ENCODE measurements at regions not wholly inside any gene's neighbourhood (a gene's known extent, or its start where the extent isn't known, plus 50 kb on each side); places are given as distances from the start of the nearest gene placed in this dataset.

DNA sequence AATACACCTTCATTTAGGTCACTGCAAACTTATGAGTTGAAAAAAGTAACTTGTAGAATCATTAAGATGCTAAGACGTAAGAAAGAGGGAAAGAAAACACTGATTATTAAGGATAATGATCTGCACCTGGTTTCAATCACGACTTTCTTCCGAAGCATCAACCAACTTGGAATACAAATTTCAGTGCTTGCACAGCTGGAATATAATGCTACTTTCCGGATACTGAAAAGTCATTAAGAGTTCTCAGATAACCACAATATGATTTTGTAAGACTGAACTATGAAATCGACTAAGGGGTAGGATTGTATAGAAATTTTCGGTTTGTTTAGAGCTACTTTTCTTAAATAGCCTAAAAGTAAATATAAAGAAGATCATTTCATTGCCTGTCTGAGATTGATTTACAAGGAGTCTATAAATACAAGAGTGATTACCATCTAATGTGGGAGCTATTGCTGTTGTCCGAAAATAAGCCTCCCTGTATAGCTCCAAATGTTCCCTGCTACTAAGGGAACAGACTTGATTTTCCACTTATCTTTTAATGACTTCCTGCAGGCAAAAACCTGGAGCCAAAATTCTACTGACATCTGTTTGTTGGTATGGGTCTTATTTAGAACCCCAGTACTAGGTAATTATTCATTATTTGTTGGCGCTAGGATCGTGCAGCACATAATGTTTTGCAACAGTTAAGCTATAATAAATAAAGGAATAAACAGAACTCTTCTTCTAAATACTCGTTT is 673.3 kb downstream of the KCNT2 start:
- DNase-seq (ENCODE audit: low read depth in 2 of 2) = no peak

DNA sequence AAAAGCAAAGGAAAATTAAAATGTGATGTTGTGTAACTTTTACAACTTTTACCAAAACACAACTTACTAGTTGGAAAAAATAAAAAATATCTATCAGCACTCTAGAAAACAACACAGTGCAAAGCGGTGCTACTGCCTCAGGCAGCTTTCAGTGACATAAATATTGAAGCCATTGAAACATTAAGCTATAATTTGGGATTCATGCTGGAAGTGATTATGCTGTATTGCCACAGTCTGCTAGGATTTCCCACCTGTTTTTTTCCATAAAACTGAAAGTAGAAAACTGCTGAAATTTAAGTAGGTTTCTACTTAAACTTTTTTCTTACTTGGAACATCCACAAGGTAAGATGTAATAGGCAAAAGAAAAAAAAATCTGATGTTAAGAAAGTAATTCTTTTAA is 674.4 kb downstream of the KCNT2 start:
- DNase-seq (ENCODE audit: low read depth in 2 of 2) = no peak

DNA sequence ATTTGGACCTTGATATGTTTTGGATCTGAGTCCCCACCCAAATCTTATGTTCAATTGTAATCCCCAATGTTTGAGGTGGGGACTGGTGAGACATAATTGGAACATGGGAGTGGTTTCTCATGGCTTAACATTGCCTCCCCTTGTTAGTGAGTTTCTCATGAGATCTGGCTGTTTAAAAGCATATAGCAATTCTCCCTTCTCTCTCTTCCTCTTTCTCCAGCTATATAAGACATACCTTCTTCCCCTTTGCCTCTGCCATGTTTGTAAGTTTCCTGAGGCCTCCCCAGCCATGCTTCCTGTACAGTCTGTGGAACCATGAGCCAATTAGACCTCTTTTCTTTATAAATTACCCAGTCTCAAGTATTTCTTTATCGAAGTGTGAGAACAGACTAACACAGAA is 692.4 kb downstream of the KCNT2 start:
- no peak for DNase-seq (ENCODE audit: low read depth in 2 of 2)

DNA sequence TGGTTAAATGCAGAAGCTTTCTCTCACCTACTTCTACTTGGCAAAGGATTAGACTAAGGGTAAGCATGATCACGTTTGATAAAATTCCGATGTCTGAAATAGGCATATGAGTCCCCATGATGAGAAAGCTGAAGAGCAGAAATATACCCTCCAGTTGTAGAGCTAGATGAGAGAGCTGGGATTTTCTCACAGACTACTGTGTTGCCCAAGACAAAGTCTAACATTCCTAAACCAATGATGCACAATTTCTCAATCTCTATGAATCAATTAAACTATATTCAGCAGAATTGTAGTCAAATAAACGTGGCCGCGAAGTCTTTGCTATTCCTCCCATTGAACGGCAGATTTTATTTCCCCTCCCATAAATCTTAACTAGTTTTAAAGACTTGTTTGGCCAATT is 699.2 kb downstream of the KCNT2 start:
- DNase-seq (ENCODE audit: low read depth in 2 of 2) = no peak

DNA sequence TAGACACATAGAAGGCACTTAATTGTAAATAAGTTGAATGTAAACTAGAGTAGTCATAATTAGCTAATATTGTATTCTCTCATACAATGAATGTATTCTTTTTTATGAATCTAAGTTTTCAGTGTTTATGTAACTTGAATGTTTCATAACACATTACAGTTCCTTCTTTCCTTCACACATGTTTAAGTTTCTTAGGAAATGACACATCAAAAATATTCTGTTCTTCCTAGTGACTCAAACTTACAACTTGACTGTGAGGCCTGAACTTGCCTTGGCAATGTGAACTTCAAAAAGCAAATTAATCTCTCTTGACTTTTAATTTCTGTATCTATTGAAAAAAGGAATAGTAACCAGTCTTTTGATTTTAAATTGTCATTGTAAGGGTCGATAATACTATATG is 700.1 kb downstream of the KCNT2 start:
- no peak for DNase-seq (ENCODE audit: low read depth in 2 of 2)

DNA sequence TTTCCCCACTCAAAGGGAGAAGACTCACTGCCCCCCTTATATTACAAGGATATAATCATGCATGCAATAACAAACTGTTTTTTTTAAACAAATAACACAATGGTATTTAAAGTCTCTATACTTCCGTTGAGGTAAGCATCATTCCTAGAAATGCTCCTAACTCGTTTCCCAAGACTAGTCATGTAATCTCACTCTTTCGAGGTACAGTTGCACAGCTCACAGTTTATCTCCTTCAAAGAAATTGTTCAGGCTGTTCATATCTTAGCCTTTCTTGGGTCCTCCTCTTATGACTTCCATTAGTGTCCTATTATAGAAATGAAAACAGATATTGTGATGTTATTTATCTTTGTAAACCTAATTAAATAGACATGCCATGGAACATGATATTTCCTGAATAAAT is 705.0 kb downstream of the KCNT2 start:
- no peak for DNase-seq (ENCODE audit: low read depth in 2 of 2)

DNA sequence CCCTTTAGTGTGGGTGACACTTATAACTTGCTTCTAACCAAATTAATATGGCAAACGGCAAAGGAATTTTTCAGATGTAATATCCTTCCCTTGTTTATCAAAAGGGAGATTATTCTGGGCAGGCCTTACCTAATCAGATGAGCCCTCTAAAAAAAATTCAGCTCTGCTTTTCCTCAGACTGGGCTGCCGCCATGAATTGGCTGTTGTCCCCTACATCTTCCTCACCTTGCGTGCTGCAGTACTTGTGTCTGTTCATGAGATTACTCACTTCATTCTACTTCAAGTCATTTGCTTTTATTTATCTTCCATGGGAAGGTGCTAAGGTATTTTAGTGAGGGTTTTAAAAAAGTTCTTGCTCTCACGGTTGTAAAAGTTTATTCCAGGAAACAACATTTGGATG is 705.5 kb downstream of the KCNT2 start:
- DNase-seq (ENCODE audit: low read depth in 2 of 2) = no peak

DNA sequence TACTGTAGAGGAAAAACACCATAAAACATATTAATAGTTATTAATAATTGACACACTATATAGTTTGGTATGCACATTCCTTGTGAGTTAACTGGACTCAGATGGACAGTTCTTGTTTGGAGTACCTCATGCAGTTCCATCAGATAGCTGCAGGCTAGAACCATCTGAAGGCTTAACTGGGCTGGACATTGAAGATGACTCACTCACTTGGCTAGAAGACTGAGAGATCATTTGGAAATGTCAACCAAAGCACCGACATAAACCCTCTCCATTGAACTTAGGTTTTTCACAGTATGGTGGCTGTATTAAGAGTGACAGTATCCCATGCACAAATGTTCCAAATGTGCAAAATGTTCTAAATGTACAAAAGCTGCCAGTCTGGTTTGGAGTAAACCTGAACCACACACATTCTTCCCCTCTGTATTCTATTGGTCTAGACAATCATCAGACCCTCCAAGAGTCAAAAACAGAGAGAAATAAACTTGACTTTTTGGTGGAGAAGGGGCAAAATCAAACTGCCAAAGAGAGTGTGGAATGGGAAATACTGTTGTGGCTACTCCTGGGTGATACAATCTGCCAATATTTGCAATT is 708.4 kb downstream of the KCNT2 start:
- no peak for DNase-seq (ENCODE audit: low read depth in 2 of 2)

DNA sequence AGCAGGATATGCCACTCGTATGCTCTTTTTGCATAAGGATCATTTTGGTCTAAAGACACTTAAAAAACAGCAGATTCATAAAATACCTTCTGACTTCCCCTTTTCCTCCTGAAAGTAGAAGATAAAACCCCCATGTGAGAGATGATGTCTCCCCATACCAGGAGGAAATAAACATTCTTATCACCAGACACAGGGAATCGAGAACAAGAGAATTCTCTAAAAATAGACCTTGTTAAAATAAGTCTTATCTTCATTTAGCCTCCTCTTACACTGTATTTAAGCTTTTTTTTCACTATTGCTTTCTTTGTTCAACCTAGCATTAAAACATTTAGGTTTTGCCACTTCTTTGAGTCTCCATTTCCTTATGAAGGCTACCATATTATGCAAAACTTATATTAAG is 709.3 kb downstream of the KCNT2 start:
- no peak for DNase-seq (ENCODE audit: low read depth in 2 of 2)

DNA sequence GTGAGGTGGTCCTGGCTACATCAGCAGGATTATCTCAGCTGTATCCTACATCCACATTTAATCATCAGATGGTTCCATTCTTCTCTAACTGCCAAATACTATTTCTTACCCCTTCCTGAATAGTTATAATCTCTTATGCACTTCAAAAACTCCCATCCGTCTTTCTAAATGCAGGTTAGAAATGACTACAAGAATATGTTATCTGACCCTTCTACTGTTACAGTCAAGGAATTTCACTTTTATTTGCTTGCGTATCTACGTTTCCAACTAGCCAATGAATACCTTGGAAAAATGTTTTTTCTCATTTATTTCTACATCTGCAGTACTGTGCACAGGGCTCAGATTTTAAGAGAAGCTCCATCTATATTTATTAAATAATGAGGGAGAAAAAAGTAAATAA is 709.9 kb downstream of the KCNT2 start:
- DNase-seq (ENCODE audit: low read depth in 2 of 2) = no peak

DNA sequence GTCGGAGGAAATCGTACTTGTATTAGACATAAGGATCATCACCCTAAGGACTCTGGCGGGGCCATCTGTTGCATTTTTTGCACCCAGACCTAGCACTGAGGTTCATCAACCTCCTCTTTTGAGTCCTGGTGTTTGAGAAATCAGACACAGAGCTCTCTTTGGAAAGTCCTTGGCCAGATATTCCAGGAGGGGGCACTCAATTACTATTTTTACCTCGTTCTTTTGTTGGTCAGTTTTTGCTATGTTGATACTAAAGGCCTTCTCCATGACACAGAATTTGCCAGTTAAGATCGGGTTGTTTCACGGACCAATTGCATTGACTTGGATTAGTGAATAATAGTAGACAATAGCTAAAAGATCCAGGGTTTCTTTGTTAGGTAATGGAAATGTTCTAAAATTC is 711.2 kb downstream of the KCNT2 start:
- no peak for DNase-seq (ENCODE audit: low read depth in 2 of 2)

DNA sequence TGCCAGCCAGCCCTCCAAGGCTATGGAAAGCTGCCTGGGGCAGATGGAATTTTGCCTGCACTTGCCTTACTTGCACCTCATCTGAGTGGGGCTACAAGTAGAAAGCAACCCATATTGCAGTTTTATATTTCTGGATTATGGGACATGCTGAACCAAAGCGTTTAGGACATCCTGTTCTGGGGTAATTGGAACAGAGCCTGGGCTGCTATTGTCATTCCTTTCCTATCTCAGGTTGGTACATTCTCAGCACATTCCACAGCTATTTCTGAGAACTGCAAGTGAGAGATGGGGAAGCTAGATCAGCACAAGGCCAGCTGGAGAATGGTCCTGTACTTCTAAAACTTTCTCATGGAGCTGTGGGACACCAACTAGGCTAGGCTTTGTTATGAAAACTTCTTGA is 713.8 kb downstream of the KCNT2 start:
- no peak for DNase-seq (ENCODE audit: low read depth in 2 of 2)

DNA sequence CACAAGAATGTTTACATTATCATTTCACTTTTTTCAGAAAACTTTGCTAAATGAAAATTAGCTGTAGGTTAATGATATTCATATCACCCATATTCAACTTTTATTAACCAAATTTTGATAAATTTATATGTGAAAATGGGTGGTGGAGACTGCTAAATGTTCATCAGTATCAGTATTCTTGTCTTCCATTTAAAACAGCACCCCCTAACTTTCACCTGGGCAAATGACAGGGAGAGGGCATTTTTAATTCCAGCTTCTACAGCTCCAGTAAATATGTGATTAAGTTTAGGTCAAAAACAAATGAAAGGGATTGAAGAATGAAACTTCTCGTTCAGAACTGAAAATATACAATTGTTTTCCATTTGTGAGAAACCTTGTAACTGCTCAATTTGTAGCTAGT is 722.2 kb downstream of the KCNT2 start:
- no peak for DNase-seq (ENCODE audit: low read depth in 2 of 2)

DNA sequence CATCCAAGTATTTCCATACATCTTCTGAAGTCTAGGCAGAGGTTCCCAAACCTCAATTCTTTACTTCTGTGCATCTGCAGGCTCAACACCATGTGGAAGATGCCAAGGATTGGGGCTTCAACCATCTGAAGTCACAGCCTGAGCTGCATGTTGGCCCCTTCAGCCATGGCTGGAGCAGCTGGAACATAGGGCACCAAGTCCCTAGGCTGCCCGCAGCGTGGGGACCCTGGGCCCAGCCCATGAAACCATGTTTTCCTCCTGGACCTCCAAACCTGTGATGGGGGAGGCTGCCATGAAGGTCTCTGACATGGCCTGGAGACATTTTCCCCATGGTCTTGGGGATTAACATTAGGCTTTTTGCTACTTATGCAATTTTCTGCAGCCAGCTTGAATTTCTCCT is 729.8 kb downstream of the KCNT2 start:
- DNase-seq (ENCODE audit: low read depth in 2 of 2) = no peak

DNA sequence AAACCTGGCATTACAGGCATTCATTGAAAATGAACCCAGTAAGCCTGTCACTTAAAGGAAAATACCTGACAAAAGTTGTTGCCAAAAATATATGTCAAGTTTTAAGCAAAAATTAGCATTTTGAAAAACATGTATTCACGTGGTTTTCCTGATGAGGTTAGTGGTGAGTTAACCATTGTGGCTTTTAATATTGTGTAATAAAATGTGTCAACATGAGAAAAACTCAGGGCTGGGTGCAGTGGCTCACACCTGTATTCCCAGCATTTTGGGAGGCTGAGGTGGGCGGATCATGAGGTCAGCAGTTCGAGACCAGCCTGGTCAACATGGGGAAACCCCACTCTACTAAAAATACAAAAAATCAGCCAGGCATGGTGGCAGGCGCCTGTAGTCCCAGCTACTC is 731.4 kb downstream of the KCNT2 start:
- DNase-seq (ENCODE audit: low read depth in 2 of 2) = no peak

DNA sequence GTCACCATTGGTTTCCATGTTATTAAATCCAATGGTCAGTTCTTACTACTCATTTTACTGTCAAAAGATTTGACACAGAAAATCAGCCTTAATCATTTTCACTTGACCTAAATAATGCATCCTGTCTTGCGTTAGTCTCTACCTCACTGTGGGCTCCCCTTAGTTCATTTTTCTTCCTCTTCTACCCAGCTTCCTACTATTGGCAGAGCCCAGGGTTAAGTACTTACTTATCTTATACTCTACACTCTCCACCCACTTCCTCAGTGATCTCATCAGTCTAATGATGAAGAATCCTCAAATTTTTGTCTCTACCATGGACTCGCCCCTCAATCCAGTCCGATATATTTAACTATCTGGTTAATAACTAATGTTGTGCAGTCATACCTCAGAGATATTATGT is 735.9 kb downstream of the KCNT2 start:
- no peak for DNase-seq (ENCODE audit: low read depth in 2 of 2)

DNA sequence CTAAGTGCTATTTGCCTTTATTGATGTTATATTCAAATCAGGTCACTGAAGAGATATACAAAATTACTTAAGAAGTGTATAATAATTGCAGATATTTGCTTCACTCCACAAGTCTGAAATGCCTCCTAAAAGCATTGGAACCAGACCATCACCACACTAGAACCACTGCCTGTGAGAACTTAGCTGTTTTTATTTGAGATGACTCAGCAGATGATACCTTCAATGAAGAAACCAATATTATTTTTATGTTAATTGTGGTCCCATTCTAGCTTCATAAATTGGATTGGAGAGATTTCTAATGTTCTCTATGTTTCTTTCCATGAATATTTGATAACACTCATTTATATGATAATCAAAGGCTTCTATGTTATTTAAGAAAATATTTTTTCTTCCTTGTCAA is 740.6 kb downstream of the KCNT2 start:
- no peak for DNase-seq (ENCODE audit: low read depth in 2 of 2)

DNA sequence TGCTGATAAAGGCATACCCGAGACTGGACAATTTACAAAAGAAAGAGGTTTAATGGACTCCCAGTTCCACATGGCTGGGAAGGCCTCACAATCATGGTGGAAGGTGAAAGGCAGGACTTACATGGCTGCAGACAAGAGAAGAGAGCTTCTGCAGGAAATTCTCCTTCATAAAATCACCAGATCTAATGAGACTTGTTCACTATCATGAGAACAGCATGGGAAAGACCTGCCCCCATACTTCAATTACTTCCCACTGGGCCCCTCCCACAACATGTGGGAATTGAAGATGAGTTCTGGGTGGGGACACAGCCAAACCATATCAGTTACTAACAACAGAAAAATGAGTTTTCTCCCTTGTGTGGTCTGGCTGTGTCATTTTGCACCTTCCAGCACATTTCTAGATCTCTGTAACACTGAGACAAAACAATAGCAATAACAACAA is 741.4 kb downstream of the KCNT2 start:
- DNase-seq (ENCODE audit: low read depth in 2 of 2) = no peak

DNA sequence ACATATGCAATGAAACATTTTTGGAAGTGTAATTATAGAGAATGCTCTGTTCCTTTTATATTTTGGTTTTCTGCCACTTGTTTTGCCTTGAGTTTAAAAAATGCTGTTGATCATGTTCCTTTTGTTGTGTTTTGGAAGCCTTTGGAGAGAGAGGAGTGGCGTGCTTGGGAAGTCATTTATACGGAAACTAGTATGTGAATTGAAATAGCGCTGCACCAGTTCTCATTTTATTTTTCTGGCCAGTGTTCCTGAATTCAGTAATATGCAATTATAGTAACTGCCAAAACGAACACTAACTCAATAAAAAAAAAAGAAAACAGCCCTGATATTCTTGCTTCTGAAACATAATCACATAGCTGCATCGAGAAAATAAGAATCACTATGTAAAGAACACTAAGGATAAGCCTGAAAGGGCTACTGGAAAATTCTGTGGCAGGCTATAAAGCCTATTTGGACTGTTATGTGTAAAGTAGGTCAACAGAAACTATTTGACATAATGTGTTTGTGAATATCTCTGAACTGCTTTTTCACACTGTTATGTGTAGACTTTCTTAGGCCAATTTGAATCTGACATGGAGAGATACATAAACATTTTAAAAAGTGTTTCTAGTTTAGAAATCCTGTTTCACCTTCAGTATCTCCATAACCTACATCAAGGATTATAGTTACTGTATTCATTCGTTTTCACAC is 742.0 kb downstream of the KCNT2 start:
- DNase-seq (ENCODE audit: low read depth in 2 of 2) = no peak

DNA sequence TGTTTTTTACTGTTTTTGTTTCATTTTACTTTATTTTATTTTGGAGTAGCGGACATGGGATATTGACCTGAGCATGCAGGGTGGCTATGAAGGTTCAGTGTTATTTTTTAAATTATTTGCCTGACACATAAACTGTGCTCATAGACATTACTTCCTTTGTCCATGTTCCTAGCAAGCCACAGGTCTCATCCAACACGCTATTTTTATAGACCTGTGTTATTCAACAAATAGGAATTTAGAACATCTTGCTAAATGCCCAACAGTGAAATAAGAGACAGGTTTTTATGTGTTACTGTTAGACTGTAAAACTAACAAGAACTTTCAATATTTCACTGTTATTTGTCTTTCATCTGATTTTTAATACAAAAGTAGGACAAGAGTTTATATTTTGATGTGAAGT is 756.4 kb downstream of the KCNT2 start:
- DNase-seq (ENCODE audit: low read depth in 2 of 2) = no peak

DNA sequence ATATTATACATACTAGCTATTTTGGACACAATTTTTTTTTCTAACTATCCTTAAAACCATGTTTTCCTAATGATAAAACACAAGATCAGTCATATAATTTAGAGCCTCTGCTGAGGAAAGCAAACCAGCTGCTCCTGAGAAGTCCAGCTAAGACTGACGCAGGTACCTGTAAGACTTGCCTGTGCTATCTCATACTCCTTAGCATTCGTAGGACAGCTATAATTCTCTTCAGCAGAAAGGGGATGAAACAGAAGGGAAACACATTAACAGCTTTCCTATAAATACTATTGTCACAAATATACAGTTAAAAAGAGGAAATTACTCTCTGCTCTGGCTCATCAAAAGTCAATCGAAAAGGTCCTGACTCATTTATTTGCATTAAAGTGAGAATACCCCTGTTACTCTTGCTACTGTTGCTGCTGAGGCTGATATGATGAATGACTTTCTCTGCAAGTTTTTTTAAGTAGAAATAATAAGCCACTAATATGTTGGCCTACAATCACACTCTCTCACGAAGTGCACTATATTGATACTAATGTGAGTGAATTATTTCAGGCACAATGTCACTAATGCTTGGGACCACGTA is 757.1 kb downstream of the KCNT2 start:
- no peak for DNase-seq (ENCODE audit: low read depth in 2 of 2)

DNA sequence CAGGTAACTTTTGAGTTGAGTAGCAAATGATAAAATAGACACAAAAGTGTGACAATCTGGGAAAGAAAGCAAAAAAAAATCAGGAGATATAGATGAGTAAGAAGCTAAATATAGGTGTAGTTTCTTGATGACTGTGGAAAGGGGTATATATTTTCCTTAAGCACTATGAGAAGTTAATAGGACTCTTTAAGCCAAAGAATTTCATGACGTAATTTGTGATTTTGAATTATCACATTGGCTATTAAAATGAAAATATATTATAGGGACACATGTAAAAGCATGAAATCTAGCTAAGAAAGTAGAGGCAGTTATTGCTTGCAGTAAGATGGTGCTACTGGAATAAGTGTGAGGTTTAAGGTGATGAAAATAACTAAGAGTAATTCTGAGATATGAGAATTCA is 759.1 kb downstream of the KCNT2 start:
- no peak for DNase-seq (ENCODE audit: low read depth in 2 of 2)
